Psoas muscle (tissue), 7 donors: ENCODE measurements at regions not wholly inside any gene's neighbourhood (a gene's known extent, or its start where the extent isn't known, plus 50 kb on each side); places are given as distances from the start of the nearest gene placed in this dataset.

Experiments
- ATAC-seq, 4 donors: fragments of 200-7000 bp; cut with Tn5 transposase; one replicate each; pipeline ENCODE4 v1.9.1; 2020; ENCODE audit warnings: moderate library complexity in 3 of 4, mild to moderate bottlenecking in 2 of 4
- DNase-seq, 2 donors: peaks; one replicate each; pipeline ENCODE4 v3.0.0-alpha.2; 2020
- H3K27ac ChIP-seq: fragments of 200-600 bp; one replicate; pipeline ENCODE4 v1.8.0; 2022
- H3K27me3 ChIP-seq, 3 donors: fragments of 200-600 bp in 1 of 3; one replicate each; pipeline versions ENCODE4 v1.6.1 to v1.8.0; 2013 to 2022; ENCODE audit warnings: low read length in 2 of 3, mild to moderate bottlenecking in 2 of 3, moderate library complexity in 1 of 3; ENCODE audit not compliant: insufficient read depth in 3 of 3
- H3K36me3 ChIP-seq, 2 donors: fragments of 200-600 bp in 1 of 2; one replicate each; pipeline versions ENCODE4 v1.6.1 to v1.8.0; 2013 to 2022; ENCODE audit warnings: low read depth in 1 of 2, mild to moderate bottlenecking in 1 of 2, moderate library complexity in 1 of 2; ENCODE audit not compliant: insufficient read depth in 1 of 2
- H3K4me1 ChIP-seq: fragments of 200-600 bp; one replicate; pipeline ENCODE4 v1.8.0; 2022
- H3K4me3 ChIP-seq: fragments of 200-600 bp; one replicate; pipeline ENCODE4 v1.8.0; 2022; ENCODE audit warnings: mild to moderate bottlenecking
- H3K9me3 ChIP-seq: fragments of 200-600 bp; one replicate; pipeline ENCODE4 v1.8.0; 2022
- WGBS, 3 donors: extraction: QIAGEN DNeasy Blood & Tissue Kit; methylation state at CpG; one replicate each; pipeline versions ENCODE4 v1.1.6 to v1.1.7; 2013; 5-methylcytosine and 5-hydroxymethylcytosine counted together
- intact Hi-C, 2 donors: fragments of 100-400 bp; cut with DNase I; formaldehyde crosslinking; loops; one replicate each; pipeline versions ENCODE4 v1.11.0 to v1.14.2; 2022
- TF ChIP-seq, protein P1 (sequence below): fragments of 200-600 bp; IDR thresholded peaks from one replicate; pipeline ENCODE4 v1.8.0; 2022; ENCODE audit warnings: antibody characterized with exemption
- donor health status: healthy with polysubstance abuse.
- donor health status: DM: no; HTN: no; CAD: no; lungs with moderate emphysema.
- donor health status: Bipolar disorder and iron deficiency.
- donor health status: healthy.
- donor health status: DM: yes; HTN: yes; CAD: no.
- donor health status: DM: no; HTN: no; CAD: no.
- donor health status: DM: yes; HTN: yes; CAD: no.

- 35 to 39% (median 35%) methylated on average over 2 of the region's 2 CpGs for WGBS, 3 donors
- no peak for ATAC-seq
- DNase-seq: no peak
- H3K4me1 ChIP-seq: no peaks in the 10 kb centered on the region
- no peaks in the 10 kb centered on the region for H3K9me3 ChIP-seq
- intact Hi-C loops: no loop called here
- no peak overlapping the region for H3K27ac ChIP-seq
- TF ChIP-seq, protein P1, sequence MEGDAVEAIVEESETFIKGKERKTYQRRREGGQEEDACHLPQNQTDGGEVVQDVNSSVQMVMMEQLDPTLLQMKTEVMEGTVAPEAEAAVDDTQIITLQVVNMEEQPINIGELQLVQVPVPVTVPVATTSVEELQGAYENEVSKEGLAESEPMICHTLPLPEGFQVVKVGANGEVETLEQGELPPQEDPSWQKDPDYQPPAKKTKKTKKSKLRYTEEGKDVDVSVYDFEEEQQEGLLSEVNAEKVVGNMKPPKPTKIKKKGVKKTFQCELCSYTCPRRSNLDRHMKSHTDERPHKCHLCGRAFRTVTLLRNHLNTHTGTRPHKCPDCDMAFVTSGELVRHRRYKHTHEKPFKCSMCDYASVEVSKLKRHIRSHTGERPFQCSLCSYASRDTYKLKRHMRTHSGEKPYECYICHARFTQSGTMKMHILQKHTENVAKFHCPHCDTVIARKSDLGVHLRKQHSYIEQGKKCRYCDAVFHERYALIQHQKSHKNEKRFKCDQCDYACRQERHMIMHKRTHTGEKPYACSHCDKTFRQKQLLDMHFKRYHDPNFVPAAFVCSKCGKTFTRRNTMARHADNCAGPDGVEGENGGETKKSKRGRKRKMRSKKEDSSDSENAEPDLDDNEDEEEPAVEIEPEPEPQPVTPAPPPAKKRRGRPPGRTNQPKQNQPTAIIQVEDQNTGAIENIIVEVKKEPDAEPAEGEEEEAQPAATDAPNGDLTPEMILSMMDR: no peak
- no peaks in the 10 kb centered on the region for H3K27me3 ChIP-seq
- H3K4me3 ChIP-seq: no peak overlapping the region
- no peaks in the 10 kb centered on the region for H3K36me3 ChIP-seq
Observed at GRCh38 chr12:89230376-89231315, 121.7 kb downstream of the DUSP6 start.

- no peaks in the 10 kb centered on the region for H3K4me1 ChIP-seq
- no peak for DNase-seq
- H3K27me3 ChIP-seq: no peaks in the 10 kb centered on the region
- H3K27ac ChIP-seq: no peak overlapping the region
- intact Hi-C loops: no loop called here
- TF ChIP-seq, protein P1: no peak
- H3K4me3 ChIP-seq: no peak overlapping the region
- 34 to 56% (median 34%) methylated on average over 3 of the region's 3 CpGs for WGBS, 3 donors
- H3K36me3 ChIP-seq: no peaks in the 10 kb centered on the region
- no peak for ATAC-seq
- no peaks in the 10 kb centered on the region for H3K9me3 ChIP-seq
Observed at GRCh38 chr12:89228491-89228890, 123.8 kb downstream of the DUSP6 start.

- 95 to 98% (median 96%) methylated on average over 2 of the region's 2 CpGs for WGBS, 3 donors
- Histone ChIP-seq H3K27me3 (no peaks in the 10 kb centered on the region), H3K27ac (no peak overlapping the region), H3K4me3 (no peak overlapping the region), H3K9me3 (no peaks in the 10 kb centered on the region), H3K4me1 (no peaks in the 10 kb centered on the region), H3K36me3 (no peaks in the 10 kb centered on the region)
- ATAC-seq (no peak), DNase-seq (no peak)
- TF ChIP-seq, protein P1: no peak
- intact Hi-C loops: no loop called here
Observed at GRCh38 chr12:89227774-89228173, 124.5 kb downstream of the DUSP6 start.

DNA sequence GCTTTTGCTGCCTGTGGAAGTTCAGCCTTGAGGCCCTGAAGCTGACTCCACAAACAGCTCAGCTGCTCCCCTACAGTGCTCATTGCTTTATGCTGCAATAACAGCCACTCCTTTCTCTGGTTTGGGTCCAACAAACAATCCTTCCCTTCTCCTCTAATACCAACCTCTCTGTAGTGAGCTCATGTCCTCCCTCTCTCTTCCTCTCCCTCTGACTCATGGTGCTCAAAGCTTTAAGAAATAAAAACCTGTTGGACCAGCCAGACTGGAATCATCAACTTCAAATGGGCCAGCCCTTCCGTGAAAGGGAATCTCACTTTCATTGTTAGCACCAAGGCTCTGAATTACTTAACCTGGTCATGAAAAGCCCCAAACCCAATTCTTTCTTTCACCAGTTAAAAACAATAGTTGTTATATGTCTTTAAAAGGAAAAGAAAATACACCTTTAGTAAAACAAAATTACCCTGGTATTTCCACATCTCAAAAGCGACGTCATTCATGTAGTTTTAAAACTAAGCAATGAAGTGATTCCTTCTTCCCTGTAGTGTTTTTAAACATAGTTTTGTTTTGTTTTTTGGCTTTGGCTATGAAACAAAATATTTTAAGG, 126.4 kb downstream of the DUSP6 start:
- H3K4me1 ChIP-seq: no peaks in the 10 kb centered on the region
- intact Hi-C loops: no loop called here
- no peak overlapping the region for H3K4me3 ChIP-seq
- H3K9me3 ChIP-seq: no peaks in the 10 kb centered on the region
- no peaks in the 10 kb centered on the region for H3K36me3 ChIP-seq
- TF ChIP-seq, protein P1: no peak
- no peak overlapping the region for H3K27ac ChIP-seq
- H3K27me3 ChIP-seq: no peaks in the 10 kb centered on the region
- DNase-seq: no peak
- peak; percentile 17 to 77 (median 66) for ATAC-seq
- 61 to 69% (median 62%) methylated on average over 3 of the region's 3 CpGs for WGBS, 3 donors
